Esophagus (tissue), 2 donors: ENCODE measurements at regions not wholly inside any gene's neighbourhood (a gene's known extent, or its start where the extent isn't known, plus 50 kb on each side); places are given as distances from the start of the nearest gene placed in this dataset.
"Not testable (repeated sequence)": the region's sequence is repeated elsewhere in the genome, so short reads cannot be mapped to it uniquely, and the experiment has no call there.

ENCODE experiments used
- H3K27ac ChIP-seq, 2 donors: one replicate each; pipeline ENCODE4 v1.5.1; 2013; ENCODE audit warnings: low read depth in 2 of 2, mild to moderate bottlenecking in 2 of 2, inconsistent platforms in 1 of 2, low read length in 1 of 2, moderate library complexity in 1 of 2
- H3K27me3 ChIP-seq, 2 donors: one replicate each; pipeline ENCODE4 v1.6.1; 2013; ENCODE audit warnings: low read length in 2 of 2, control low read depth in 1 of 2, mild to moderate bottlenecking in 1 of 2; ENCODE audit not compliant: insufficient read depth in 2 of 2, control insufficient read depth in 1 of 2
- H3K36me3 ChIP-seq, 2 donors: one replicate each; pipeline ENCODE4 v1.6.1; 2013; ENCODE audit warnings: low read length in 1 of 2; ENCODE audit not compliant: control insufficient read depth in 2 of 2, insufficient read depth in 2 of 2
- H3K4me1 ChIP-seq, 2 donors: one replicate each; pipeline ENCODE4 v1.6.1; 2013; ENCODE audit warnings: low read length in 1 of 2; ENCODE audit not compliant: control insufficient read depth in 2 of 2, insufficient read depth in 2 of 2
- H3K4me3 ChIP-seq, 2 donors: one replicate each; pipeline ENCODE4 v1.5.1; 2013; ENCODE audit warnings: low read length in 2 of 2, mild to moderate bottlenecking in 2 of 2, low read depth in 1 of 2, moderate library complexity in 1 of 2
- H3K9me3 ChIP-seq, 2 donors: one replicate each; pipeline ENCODE4 v1.6.1; 2013; ENCODE audit warnings: mild to moderate bottlenecking in 2 of 2, low read depth in 1 of 2, low read length in 1 of 2, moderate library complexity in 1 of 2; ENCODE audit not compliant: control insufficient read depth in 2 of 2, insufficient read depth in 1 of 2
- WGBS, 2 donors: extraction: QIAGEN DNeasy Blood & Tissue Kit; methylation state at CpG; one replicate each; pipeline ENCODE4 v1.1.7; 2013; 5-methylcytosine and 5-hydroxymethylcytosine counted together
- donor health status: healthy with polysubstance abuse.
- donor health status: Bipolar disorder and iron deficiency.

DNA sequence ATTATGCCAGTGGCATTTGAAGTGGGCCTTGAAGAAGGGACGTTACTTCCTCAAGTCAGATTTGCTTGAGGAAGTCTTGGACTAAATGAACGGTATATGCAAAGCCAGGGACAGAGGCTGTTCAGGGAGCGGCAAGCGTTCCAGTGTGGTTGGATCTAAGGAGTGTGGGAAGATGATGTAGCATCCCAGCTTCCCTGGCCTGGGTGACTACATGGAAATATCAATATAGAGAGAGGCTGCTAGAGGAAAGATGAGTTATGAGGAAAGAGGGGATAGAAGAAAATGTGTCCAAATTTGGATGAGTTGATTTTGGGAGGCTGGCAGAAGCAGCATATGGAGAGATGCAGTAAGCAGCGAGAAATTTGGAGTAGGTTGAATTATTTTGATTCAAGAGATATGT, 432.5 kb upstream of the TENM3 start:
- no peak overlapping the region for H3K4me3 ChIP-seq
- H3K4me1 ChIP-seq: no peaks in the 10 kb centered on the region
- H3K27ac ChIP-seq: no peak overlapping the region
- H3K9me3 ChIP-seq: no peaks in the 10 kb centered on the region
- H3K36me3 ChIP-seq: no peaks in the 10 kb centered on the region
- H3K27me3 ChIP-seq: no peaks in the 10 kb centered on the region
- 79 to 81% methylated on average over 5 of the region's 5 CpGs for WGBS, 2 donors

DNA sequence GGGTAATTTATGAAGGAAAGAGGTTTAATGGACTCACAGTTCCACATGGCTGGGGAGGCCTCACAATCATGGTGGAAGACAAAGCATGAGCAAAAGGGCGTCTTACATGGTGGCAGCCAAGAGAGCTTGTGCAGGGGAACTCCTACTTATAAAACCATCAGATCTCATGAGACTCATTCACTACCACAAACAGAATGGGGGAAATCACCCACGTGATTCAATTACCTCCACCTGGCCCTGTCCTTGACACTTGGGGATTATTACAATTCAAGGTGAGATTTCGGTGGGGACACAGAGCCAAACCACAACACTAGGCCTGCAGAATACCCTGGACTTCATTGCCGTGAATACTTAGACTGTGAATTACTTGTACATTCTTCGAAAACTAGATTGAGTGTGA, 431.7 kb upstream of the TENM3 start:
- H3K27me3 ChIP-seq, H3K4me1 ChIP-seq, H3K4me3 ChIP-seq, H3K36me3 ChIP-seq, H3K9me3 ChIP-seq, H3K27ac ChIP-seq: not testable (repeated sequence)
- 86 to 89% methylated on average over 5 of the region's 5 CpGs for WGBS, 2 donors

DNA sequence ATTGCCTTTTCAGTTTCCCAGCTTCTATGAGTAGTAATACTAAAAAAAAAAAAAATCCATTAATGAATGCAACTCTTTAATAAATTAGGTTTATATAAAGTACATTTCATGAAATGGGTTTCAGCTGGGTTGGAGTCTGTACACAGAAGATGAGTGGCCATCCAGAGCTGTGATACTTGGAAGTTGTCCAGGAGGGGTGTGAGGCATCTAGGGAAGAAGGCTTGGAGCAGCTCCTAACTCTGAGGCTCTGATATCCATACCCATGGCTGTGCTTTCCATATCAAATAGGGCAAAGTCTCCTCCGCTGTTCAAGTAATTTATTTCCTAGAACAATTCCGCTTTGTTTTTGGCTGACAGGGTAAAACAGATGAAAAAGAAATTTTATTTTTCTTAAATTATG, 423.3 kb upstream of the TENM3 start:
- WGBS, 2 donors: 72 to 91% methylated on average over 2 of the region's 2 CpGs
- no peaks in the 10 kb centered on the region for H3K9me3 ChIP-seq
- no peak overlapping the region for H3K4me3 ChIP-seq
- H3K27me3 ChIP-seq: no peaks in the 10 kb centered on the region
- no peaks in the 10 kb centered on the region for H3K4me1 ChIP-seq
- H3K36me3 ChIP-seq: no peaks in the 10 kb centered on the region
- H3K27ac ChIP-seq: no peak overlapping the region

DNA sequence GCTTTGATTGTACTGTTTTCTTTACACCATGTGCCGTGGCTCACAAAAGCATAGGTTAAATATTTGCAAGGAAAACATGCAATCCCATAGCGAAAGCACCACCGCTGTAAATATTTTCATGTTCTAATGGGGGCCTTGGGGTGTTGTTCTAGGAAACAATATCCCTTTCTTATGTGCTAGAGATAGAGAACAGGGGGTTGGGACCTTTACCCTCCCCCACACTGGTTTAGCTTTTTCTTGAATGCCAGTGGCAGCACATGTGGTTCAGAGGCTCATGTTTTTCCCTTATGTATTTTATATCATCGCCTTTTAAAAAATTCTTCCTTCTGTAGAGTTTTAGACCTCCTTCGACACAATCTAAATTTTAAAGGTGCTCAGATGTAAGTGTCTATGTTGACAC, 422.6 kb upstream of the TENM3 start:
- Histone ChIP-seq H3K27me3 (no peaks in the 10 kb centered on the region), H3K9me3 (no peaks in the 10 kb centered on the region), H3K36me3 (no peaks in the 10 kb centered on the region), H3K27ac (no peak overlapping the region), H3K4me1 (no peaks in the 10 kb centered on the region), H3K4me3 (no peak overlapping the region)
- whole genome bisulfite sequencing, 2 donors: 72 to 90% methylated on average over 5 of the region's 5 CpGs

DNA sequence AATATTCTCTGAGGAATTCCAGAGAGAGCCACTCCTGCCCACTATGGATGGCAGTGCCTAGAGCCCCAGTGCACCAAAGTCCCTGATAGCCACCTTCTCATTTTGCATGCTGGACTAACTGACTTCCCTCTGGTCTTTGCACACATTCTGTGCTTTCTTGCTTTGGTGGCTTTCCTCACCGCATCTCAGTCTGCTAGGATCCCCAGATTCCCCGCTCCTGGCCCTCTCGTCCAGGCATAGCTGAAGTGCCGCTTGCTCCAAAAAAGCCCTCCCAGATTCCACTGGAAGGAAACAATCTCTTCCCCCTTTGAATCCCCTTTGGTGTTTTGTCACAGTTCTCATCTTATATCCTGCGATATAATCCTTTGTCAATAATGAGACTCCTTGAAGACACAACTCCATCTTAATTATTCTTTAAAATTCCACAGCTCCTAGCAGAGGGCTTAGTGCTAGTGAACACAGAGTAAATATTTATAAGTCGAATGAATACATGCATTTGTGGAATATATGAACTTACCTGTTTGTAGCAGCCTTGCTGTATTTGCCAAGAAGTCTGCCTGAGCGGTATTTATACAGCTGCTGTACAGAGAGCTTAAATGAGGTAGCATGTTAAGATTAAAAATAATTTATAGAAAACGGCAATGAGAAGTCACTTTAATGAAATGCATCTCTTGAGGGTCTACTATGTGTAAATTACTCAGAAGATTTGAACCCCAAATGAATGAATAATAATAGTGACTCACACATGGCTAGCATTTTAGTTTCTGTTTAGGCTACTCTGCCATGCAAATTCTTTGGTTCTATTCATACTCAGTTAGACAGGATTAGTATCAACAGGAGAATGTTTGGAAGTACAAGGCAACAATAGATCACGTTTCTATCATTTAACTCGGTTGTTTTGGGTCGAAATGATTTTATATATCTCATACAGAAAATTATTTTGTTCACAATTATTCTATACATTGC, 421.9 kb upstream of the TENM3 start:
- Histone ChIP-seq H3K27ac (no peak overlapping the region), H3K4me1 (no peaks in the 10 kb centered on the region), H3K27me3 (no peaks in the 10 kb centered on the region), H3K4me3 (no peak overlapping the region), H3K9me3 (no peaks in the 10 kb centered on the region), H3K36me3 (no peaks in the 10 kb centered on the region)
- WGBS, 2 donors: 52 to 53% methylated on average over 11 of the region's 11 CpGs

DNA sequence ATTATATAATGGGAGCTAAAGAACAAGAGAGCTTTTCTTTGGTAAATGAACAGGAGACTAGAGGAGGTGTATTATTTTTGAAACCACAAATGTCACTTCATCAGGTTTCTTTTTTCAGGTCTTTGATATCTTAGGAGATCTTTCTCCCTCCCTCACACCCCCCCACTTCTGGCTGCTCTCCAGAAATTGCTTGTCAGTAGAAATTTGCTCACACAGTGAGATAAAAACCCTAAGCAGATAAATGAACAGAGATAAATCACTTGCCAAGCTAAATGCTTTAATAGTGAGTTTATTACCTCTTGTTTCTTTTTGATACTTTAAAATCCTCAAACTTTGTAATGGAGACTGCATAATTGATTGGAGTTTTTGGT, 421.2 kb upstream of the TENM3 start:
- no peaks in the 10 kb centered on the region for H3K9me3 ChIP-seq
- no peaks in the 10 kb centered on the region for H3K36me3 ChIP-seq
- no peaks in the 10 kb centered on the region for H3K27me3 ChIP-seq
- H3K4me3 ChIP-seq: no peak overlapping the region
- H3K27ac ChIP-seq: no peak overlapping the region
- no peaks in the 10 kb centered on the region for H3K4me1 ChIP-seq

DNA sequence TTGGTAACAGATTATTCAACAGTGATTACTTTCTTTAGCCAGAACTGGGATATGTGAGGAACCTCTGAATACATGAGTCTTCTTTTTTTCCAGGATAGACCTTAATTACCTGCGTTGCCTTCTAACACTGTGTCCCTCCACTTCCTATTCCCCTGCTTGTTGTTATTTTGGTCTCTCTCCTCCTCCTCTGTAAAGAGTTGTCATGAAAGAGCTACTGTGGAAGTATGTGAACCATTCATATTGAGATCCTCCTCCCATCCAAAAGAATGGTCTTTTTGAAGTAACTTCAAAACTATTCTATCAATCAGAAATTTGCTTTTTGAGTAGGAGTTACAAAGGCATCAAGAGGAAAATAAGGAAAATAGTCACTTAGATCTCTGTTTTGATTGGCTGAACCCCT, 420.0 kb upstream of the TENM3 start:
- H3K4me1 ChIP-seq: no peaks in the 10 kb centered on the region
- no peaks in the 10 kb centered on the region for H3K36me3 ChIP-seq
- no peaks in the 10 kb centered on the region for H3K9me3 ChIP-seq
- H3K27ac ChIP-seq: no peak overlapping the region
- H3K4me3 ChIP-seq: no peak overlapping the region
- 60 to 63% methylated on average over 1 of the region's 1 CpG for WGBS, 2 donors
- no peaks in the 10 kb centered on the region for H3K27me3 ChIP-seq

DNA sequence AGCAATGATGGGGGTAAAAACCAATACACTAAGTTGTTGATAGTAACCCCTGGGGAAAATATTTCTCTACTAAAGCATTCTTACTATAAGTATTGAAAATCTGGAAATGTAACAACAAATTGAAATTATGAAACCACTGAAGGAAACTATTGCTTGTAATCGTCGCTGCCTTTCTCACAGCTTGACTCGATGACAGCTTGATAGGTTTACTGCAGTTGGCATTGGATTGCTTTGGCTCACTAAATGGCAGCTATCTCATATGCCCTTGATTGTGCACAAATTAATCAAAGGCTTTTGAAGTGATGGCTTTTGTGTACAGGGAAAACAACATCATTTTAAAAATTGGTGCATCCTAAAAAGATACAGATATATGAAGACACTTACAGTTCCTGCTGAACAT, 419.6 kb upstream of the TENM3 start:
- Histone ChIP-seq H3K4me1 (no peaks in the 10 kb centered on the region), H3K27me3 (no peaks in the 10 kb centered on the region), H3K9me3 (no peaks in the 10 kb centered on the region), H3K27ac (no peak overlapping the region), H3K36me3 (no peaks in the 10 kb centered on the region), H3K4me3 (no peak overlapping the region)
- WGBS, 2 donors: 80 to 93% methylated on average over 3 of the region's 3 CpGs

DNA sequence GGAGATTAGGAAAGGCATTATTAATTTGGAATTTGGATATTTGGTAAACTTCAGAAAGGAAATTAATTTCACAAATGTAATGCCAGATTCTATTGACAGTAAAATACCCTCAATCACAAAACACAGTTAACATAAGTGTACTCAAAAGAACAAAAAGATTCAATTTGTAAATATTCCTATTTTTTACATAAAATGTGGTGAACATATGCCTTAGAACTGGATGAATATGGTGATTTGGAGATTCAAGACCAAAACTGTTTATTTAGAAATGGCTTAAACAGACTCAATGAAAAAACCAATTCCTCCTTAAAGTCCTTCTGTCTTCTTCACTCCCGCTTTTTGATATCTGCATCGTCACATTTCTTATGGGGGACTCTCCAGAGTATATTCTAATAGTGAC, 417.6 kb upstream of the TENM3 start:
- WGBS, 2 donors: 78 to 94% methylated on average over 2 of the region's 2 CpGs
- H3K27me3 ChIP-seq: no peaks in the 10 kb centered on the region
- no peaks in the 10 kb centered on the region for H3K36me3 ChIP-seq
- no peak overlapping the region for H3K4me3 ChIP-seq
- no peak overlapping the region for H3K27ac ChIP-seq
- H3K4me1 ChIP-seq: no peaks in the 10 kb centered on the region
- H3K9me3 ChIP-seq: no peaks in the 10 kb centered on the region

DNA sequence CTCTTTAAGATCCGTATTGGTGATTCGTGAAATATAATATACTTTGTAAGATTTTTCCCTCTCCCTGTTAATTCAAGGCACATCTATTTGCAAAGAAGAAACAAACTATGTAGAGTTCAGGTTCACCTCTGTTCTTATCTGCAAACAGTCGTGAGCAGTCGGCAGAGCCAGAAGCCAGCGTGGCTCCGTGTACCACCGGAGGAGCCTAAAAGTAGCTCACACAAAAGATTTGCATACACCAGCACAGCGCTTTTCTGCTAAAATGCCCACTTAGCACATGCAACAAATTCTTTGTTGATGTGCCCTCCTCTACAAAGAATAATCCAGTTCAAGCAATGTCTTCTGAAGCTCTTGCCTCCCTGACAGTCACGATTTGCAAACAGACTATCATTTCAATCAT, 416.0 kb upstream of the TENM3 start:
- H3K27ac ChIP-seq: no peak overlapping the region
- H3K9me3 ChIP-seq: no peaks in the 10 kb centered on the region
- no peaks in the 10 kb centered on the region for H3K36me3 ChIP-seq
- no peaks in the 10 kb centered on the region for H3K27me3 ChIP-seq
- 77 to 81% methylated on average over 9 of the region's 9 CpGs for WGBS, 2 donors
- H3K4me1 ChIP-seq: no peaks in the 10 kb centered on the region
- no peak overlapping the region for H3K4me3 ChIP-seq
